IPS-15b (cell line): ENCODE measurements at regions not wholly inside any gene's neighbourhood (a gene's known extent, or its start where the extent isn't known, plus 50 kb on each side); places are given as distances from the start of the nearest gene placed in this dataset.

Source experiments
- H3K27me3 ChIP-seq: one replicate; pipeline ENCODE4 v1.6.1; 2013; ENCODE audit warnings: low read length; ENCODE audit not compliant: control insufficient read depth, insufficient read depth
- H3K36me3 ChIP-seq: one replicate; pipeline ENCODE4 v1.6.1; 2013; ENCODE audit warnings: low read length; ENCODE audit not compliant: control insufficient read depth, insufficient read depth
- H3K4me1 ChIP-seq: one replicate; pipeline ENCODE4 v1.6.1; 2013; ENCODE audit warnings: mild to moderate bottlenecking, low read length; ENCODE audit not compliant: control insufficient read depth, insufficient read depth
- H3K4me3 ChIP-seq: one replicate; pipeline ENCODE4 v1.5.1; 2013; ENCODE audit warnings: low read depth, low read length
- H3K9ac ChIP-seq: one replicate; pipeline ENCODE4 v1.6.1; 2013; ENCODE audit warnings: low read depth, mild to moderate bottlenecking, low read length
- H3K9me3 ChIP-seq: one replicate; pipeline ENCODE4 v1.6.1; 2013; ENCODE audit warnings: mild to moderate bottlenecking, low read length; ENCODE audit not compliant: control insufficient read depth, insufficient read depth

DNA sequence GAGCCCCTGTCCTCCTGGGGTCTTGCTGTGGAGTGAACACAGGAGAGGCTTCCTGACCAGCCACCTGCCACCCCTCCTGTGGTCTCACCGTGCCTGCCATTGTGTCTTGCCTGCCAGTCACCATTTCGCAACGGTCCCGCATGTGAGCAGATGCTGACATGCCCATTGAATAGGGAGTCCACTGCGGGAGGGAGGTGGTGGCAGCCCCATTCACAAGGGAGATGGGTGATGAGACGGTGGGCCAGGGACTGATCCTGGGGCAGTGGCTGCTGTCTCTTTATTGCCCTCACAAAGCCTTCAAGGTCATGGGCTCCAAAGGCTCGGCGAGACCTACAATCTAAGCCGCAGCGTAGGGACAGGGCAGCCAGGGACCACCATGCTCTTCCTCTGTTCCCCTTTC lies 76.0 kb upstream of the NPTX2 start:
- no peaks in the 10 kb centered on the region for H3K4me1 ChIP-seq
- no peaks in the 10 kb centered on the region for H3K36me3 ChIP-seq
- H3K27me3 ChIP-seq = no peaks in the 10 kb centered on the region
- no peak overlapping the region for H3K9ac ChIP-seq
- no peaks in the 10 kb centered on the region for H3K9me3 ChIP-seq
- no peak overlapping the region for H3K4me3 ChIP-seq

DNA sequence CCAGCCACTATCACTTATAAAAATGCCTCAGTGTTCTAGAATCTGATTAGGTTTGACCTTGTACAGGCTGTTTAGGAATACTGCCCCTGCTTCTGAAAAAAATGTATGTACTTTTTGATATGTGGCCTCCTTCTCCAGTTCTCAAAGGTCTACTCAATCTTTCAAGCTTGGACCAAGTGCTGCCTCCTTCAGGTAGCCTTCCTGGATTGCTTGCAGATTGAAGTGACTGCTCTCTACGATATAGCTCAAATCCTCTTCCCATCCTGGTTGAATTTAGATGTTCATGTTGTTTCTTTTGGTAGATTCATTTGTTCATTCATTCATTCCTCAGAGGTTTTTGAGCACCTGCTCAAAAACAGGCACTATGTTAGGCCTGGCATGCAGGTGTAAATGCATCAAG lies 77.2 kb upstream of the NPTX2 start:
- no peaks in the 10 kb centered on the region for H3K36me3 ChIP-seq
- no peaks in the 10 kb centered on the region for H3K27me3 ChIP-seq
- no peaks in the 10 kb centered on the region for H3K4me1 ChIP-seq
- H3K4me3 ChIP-seq = no peak overlapping the region
- no peak overlapping the region for H3K9ac ChIP-seq
- H3K9me3 ChIP-seq = no peaks in the 10 kb centered on the region

DNA sequence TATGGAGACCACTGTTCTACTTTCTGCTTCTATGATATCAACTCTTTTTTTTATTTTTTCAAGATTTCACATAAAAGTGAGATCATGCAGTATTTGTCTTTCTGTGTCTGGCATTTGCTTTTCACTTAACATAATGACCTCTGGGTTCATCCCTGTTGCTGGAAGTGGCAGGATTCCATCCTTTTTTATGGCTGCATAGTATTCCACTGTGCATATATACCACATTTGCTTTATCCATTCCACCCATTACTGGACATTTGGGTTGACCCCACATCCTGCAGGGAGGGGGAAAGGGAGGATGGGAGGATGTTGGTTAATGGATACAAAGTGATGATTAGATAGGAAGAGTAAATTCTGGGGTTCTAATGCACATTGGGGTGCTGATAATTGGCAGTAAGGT lies 80.3 kb upstream of the NPTX2 start:
- Histone ChIP-seq H3K36me3 (no peaks in the 10 kb centered on the region), H3K9me3 (no peaks in the 10 kb centered on the region), H3K4me1 (no peaks in the 10 kb centered on the region), H3K4me3 (no peak overlapping the region), H3K9ac (no peak overlapping the region), H3K27me3 (no peaks in the 10 kb centered on the region)

DNA sequence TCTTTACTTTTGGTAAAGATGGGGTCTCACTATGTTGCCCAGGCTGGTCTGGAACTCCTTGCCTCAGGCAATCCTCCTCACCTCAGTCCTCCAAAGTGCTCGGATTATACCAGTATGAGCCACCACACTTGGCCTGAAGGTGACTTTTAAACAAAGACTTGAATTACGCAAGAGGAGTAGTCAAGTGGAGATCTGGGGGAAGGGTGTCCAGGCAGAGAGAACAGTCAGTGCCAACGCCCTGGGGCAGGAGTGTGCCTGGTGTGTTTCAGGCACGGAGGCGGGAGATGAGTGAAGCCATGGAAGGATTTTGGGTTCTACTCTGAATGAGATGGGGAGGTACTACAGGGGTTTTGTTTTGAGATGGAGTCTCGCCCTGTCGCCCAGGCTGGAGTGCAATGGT lies 82.6 kb upstream of the NPTX2 start:
- H3K4me3 ChIP-seq = no peak overlapping the region
- no peak overlapping the region for H3K9ac ChIP-seq
- no peaks in the 10 kb centered on the region for H3K4me1 ChIP-seq
- H3K9me3 ChIP-seq = no peaks in the 10 kb centered on the region
- no peaks in the 10 kb centered on the region for H3K36me3 ChIP-seq
- no peaks in the 10 kb centered on the region for H3K27me3 ChIP-seq

DNA sequence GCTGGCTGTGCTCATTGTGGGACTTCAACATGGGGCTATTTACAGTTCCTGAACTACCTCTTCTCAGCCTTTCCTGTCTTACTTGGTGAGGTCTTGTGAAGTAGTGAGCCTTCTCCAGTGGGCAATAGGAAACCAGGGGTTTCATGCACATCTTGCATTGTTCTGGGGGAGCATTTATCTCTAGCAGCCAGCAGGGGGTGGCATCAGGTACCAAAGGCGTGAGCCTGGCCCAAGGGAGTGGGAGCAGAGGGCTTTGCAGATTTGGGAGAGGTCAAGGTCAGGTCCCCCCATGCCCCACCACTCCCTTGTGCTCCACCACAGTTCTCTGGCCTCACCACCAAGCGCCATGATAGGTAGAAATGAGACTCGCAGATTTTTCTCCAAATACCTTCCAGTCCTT lies 85.4 kb upstream of the NPTX2 start:
- Histone ChIP-seq H3K4me1 (no peaks in the 10 kb centered on the region), H3K27me3 (no peaks in the 10 kb centered on the region), H3K36me3 (no peaks in the 10 kb centered on the region), H3K4me3 (no peak overlapping the region), H3K9me3 (no peaks in the 10 kb centered on the region), H3K9ac (no peak overlapping the region)

DNA sequence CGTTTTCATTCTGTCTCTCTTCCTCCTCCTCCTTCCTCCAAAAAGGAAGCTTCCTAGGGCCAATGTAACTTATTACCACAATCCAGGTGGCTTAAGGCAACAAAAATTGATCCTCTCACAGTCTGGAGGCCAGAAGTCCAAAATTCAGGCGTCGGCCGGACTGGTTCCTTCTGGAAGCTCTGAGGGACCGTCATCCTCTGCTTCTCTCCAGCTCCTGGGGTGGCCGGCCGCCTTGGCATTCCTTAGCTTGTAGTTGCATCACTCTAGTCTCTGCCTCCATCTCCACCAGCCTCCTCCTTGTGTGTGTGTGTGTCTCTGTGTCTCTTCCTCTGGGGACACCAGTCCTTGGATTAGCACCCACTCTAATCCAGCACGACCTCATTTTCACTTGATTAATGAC lies 89.0 kb upstream of the NPTX2 start:
- no peak overlapping the region for H3K9ac ChIP-seq
- H3K27me3 ChIP-seq = no peaks in the 10 kb centered on the region
- H3K36me3 ChIP-seq = no peaks in the 10 kb centered on the region
- H3K4me3 ChIP-seq = no peak overlapping the region
- H3K4me1 ChIP-seq = no peaks in the 10 kb centered on the region
- no peaks in the 10 kb centered on the region for H3K9me3 ChIP-seq

DNA sequence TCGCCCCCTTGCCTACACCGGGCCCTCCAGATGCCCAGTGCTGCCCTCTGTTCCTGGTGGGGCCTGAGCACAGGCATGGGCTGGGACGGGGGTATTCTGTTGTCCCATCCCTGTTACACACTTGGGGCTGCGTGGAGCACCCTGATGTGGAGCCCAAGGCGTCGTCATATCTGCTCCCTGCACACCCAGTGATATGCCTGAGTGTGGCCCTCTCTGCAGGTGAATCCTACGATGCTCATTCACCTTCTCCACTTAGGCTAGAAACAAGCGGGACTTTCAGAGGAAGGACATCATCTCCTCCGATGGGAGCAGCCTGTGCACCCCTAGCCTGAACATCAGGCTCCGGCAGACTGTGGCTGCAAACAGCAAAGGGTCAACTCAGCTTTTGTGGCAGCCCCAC lies 91.0 kb upstream of the NPTX2 start:
- no peaks in the 10 kb centered on the region for H3K4me1 ChIP-seq
- no peak overlapping the region for H3K9ac ChIP-seq
- no peak overlapping the region for H3K4me3 ChIP-seq
- no peaks in the 10 kb centered on the region for H3K27me3 ChIP-seq
- no peaks in the 10 kb centered on the region for H3K9me3 ChIP-seq
- H3K36me3 ChIP-seq = no peaks in the 10 kb centered on the region

DNA sequence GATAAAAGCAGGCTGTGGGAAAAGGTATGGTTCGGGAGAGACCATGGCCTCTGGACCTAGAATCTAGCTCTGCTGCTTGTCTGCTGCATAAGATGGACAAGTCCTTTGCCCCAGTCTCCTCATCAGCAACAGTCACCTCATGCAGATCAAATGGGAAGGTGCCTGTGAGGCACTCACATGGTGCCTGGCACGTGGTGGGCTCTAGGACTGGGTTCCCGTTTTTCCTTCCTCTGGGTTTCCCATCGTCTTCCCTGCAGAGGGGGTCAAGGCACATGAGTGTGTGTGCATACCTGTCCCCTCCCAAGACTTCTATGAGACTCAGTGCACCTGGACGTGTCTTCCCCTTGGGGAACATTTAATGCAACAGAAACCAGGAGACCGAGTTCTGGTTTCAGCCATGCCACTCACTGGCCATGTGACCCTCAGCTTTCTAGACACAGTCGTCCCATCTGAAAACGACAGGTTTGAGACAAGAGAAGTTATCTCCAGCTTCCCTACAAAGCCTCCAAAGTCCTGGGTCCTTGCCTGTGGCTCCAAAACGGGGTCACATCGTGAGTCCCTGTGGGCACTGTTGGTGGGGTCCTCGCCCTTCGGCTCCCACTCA lies 95.9 kb upstream of the NPTX2 start:
- H3K36me3 ChIP-seq = no peaks in the 10 kb centered on the region
- H3K9ac ChIP-seq = no peak overlapping the region
- H3K4me3 ChIP-seq = no peak overlapping the region
- no peaks in the 10 kb centered on the region for H3K27me3 ChIP-seq
- no peaks in the 10 kb centered on the region for H3K4me1 ChIP-seq
- H3K9me3 ChIP-seq = no peaks in the 10 kb centered on the region

DNA sequence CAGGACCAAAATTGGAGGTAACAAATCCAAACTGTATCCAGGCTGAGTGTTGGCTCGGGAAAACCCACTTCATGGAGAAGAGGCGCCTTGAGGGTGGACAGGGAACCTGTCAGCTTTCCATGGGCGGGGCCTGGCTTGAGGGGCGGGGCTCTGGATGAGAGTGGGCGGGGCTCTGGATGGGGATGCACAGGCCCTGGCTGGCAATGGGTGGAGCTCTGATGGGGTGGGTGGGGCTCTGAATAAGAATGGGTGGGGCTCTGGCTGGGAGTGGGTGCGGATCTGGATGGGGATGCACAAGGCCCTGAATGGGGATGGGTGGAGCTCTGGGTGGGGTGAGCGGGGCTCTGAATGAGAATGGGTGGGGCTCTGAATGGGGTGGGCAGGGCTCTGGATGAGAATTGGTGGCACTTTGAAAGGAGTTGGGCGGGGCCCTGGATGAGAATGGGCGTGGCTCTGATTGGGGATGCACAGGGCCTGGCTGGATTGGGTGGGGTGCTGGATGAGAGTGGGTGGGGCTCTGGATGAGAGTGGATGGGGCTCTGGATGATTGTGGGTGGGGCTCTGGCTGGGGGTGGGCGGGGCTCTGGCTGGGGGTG lies 96.6 kb upstream of the NPTX2 start:
- Histone ChIP-seq H3K36me3 (no peaks in the 10 kb centered on the region), H3K27me3 (no peaks in the 10 kb centered on the region), H3K4me1 (no peaks in the 10 kb centered on the region), H3K9me3 (no peaks in the 10 kb centered on the region), H3K4me3 (no peak overlapping the region), H3K9ac (no peak overlapping the region)

DNA sequence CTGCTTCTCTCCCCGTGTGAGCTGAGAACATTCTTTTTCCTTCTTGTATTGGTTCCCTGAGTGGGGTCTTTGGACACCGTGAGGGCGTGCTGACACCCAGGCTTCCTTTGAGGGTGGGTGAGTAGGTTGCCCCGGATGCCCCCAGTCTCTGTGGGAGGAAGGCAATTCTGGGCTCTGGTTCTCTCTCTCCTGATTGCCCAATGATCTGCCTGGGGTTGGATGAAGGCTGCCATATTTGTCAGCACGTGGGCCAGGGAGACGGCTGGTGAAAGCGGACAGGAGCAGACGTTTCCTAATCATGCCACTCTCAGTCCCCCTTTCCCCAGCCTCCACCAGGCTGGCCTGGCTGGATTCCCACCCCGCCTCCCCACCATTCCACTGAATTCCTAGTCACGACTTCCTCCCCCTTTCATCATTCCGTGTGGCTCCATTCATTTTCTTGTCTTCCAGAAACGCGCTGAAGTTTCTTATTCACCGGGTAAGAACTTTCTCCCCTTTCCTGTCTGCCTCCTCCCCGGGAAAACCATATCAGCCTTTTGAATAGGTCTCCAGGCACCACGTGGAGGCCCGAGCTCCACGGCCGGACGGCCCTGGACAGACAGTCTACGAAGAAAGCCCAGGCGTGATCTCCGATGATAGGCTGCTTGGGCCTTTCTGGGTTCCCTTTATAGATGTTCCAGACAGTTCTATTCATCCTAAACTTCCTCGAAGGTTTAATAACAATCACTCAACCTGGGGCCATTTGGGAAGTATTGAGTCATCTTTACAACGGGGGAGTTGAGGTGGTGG lies 98.7 kb upstream of the NPTX2 start:
- Histone ChIP-seq H3K9me3 (no peaks in the 10 kb centered on the region), H3K4me1 (no peaks in the 10 kb centered on the region), H3K36me3 (no peaks in the 10 kb centered on the region), H3K27me3 (no peaks in the 10 kb centered on the region), H3K9ac (no peak overlapping the region), H3K4me3 (no peak overlapping the region)

DNA sequence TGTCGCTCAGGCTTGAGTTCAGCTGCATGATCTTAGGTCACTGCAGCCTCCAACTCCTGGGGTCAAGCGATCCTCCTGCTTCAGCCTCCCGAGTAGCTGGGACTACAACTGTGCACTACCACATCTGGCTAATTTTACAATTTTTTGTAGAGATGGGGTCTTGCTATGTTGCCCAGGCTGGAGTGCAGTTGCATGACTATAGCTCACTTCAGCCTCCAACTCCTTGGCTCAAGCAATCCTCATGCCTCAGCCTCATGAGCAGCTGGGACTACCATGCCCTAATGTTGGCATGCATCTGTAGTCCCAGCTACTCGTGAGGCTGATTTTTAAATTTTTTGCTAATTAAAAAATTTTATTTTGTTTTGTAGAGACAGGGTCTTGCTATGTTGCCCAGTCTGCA lies 101.9 kb upstream of the NPTX2 start:
- no peaks in the 10 kb centered on the region for H3K4me1 ChIP-seq
- H3K9me3 ChIP-seq = no peaks in the 10 kb centered on the region
- H3K27me3 ChIP-seq = no peaks in the 10 kb centered on the region
- no peak overlapping the region for H3K9ac ChIP-seq
- H3K4me3 ChIP-seq = no peak overlapping the region
- H3K36me3 ChIP-seq = no peaks in the 10 kb centered on the region
